ENCODE measurements at regions not wholly inside any gene's neighbourhood (a gene's known extent, or its start where the extent isn't known, plus 50 kb on each side); places are given as distances from the start of the nearest gene placed in this dataset.

DNA sequence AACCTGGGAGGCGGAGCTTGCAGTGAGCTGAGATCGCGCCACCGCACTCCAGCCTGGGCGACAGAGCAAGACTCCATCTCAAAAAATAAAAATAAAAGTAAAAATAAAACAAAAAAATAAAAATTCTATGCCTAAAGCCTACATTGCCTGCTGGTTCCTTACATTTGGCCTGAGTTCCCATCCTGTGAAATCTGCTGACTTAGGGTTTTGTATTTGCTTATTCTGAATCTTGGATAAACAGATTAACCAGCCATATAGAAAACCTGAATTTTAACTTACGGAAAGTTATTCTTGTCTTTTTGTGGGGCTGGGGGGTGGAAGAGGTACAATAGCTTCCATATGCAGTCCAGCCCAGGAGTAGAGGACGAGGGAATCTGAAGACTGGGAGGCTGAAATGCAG is 73.7 kb upstream of the UMPS start:
- in situ Hi-C loops (cut with MboI; ENCODE audit: low pct_unique_long_range_greater_than_20kb, low sequenced_read_pairs, unreplicated experiment): no loop called here
- TF ChIP-seq, protein P1, sequence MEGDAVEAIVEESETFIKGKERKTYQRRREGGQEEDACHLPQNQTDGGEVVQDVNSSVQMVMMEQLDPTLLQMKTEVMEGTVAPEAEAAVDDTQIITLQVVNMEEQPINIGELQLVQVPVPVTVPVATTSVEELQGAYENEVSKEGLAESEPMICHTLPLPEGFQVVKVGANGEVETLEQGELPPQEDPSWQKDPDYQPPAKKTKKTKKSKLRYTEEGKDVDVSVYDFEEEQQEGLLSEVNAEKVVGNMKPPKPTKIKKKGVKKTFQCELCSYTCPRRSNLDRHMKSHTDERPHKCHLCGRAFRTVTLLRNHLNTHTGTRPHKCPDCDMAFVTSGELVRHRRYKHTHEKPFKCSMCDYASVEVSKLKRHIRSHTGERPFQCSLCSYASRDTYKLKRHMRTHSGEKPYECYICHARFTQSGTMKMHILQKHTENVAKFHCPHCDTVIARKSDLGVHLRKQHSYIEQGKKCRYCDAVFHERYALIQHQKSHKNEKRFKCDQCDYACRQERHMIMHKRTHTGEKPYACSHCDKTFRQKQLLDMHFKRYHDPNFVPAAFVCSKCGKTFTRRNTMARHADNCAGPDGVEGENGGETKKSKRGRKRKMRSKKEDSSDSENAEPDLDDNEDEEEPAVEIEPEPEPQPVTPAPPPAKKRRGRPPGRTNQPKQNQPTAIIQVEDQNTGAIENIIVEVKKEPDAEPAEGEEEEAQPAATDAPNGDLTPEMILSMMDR (IDR thresholded peaks at IDR 0.05; ENCODE audit: extremely low read depth, insufficient read depth, missing control alignments): no peak
- DNase-seq (ENCODE audit: low spot score): no peak

DNA sequence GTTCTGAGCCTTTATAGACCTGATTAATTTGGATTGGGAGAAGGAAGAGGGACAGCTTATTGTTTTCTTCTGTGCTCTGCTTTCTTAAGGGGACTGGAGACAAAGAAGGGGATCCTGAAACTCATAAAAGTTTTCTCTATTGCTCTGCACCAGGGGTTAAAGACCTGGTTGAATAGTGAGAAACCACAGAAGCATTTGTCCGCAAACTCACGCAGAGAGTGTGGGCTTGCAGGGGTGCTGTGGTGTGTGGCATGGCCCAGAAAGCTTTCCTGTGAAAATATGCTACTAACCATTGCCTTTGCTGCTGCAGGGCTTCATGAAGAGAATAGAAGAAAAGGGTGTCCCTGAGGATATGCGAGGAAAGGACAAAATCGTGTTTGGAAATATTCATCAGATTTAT is 73.1 kb upstream of the UMPS start:
- no peak for DNase-seq (ENCODE audit: low spot score)
- in situ Hi-C loops (cut with MboI; ENCODE audit: low pct_unique_long_range_greater_than_20kb, low sequenced_read_pairs, unreplicated experiment): no loop called here
- TF ChIP-seq, protein P1 (IDR thresholded peaks at IDR 0.05; ENCODE audit: extremely low read depth, insufficient read depth, missing control alignments): no peak

DNA sequence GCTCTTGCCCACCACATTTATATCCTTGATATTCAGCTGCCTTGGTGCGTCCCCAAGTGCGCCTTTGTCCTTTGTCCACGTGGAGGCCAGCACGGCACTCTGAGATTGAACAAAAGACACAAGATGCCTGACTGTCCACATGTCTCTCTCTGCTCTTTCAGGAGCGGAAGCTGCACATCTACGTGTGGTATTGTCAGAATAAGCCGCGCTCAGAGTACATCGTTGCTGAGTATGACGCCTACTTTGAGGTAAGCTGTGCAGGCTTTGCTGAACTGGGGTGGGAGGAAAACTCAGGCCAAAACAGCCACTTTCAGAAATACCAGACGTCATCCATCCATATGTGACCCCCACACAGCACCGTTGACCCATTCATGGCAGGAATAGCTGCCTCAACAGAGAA is 72.0 kb upstream of the UMPS start:
- no peak for DNase-seq (ENCODE audit: low spot score)
- TF ChIP-seq, protein P1 (IDR thresholded peaks at IDR 0.05; ENCODE audit: extremely low read depth, insufficient read depth, missing control alignments): no peak
- in situ Hi-C loops (cut with MboI; ENCODE audit: low pct_unique_long_range_greater_than_20kb, low sequenced_read_pairs, unreplicated experiment): no loop called here

DNA sequence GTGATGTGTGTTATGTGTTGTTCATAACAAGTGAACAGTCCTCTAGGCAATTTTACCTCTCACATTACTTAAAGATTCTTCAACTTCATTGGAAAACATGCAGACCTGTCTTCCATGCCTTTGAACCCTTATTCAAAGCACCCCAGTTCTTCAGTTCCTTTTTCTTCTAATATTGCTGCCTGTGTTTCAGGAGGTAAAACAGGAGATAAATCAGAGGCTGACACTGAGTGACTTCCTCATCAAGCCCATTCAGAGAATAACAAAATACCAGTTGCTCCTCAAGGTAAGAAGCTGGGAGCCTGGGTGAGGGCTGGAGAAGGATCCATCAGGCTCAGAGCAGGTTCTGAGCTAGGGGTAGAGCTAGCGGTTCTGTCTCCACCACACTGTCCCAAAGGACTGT is 71.1 kb upstream of the UMPS start:
- in situ Hi-C loops (cut with MboI; ENCODE audit: low pct_unique_long_range_greater_than_20kb, low sequenced_read_pairs, unreplicated experiment): no loop called here
- no peak for DNase-seq (ENCODE audit: low spot score)
- TF ChIP-seq, protein P1 (IDR thresholded peaks at IDR 0.05; ENCODE audit: extremely low read depth, insufficient read depth, missing control alignments): no peak

DNA sequence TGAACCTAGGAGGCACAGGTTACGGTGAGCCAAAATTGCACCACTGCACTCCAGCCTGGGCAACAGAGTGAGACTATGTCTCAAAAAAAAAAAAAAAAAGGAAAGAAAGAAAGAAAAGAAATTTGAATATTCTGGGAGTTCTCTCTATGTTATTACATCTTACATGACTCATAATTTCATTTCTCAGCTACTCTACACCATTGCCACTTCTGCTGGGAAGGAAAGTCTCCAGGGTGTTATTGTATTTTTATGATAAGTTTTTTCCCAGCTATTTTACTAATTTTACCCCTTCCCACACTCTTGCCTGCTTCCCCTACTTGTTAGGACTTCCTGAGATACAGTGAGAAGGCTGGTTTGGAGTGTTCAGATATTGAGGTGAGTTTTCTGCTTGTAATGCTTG is 69.7 kb upstream of the UMPS start:
- in situ Hi-C loops (cut with MboI; ENCODE audit: low pct_unique_long_range_greater_than_20kb, low sequenced_read_pairs, unreplicated experiment): no loop called here
- no peak for DNase-seq (ENCODE audit: low spot score)
- TF ChIP-seq, protein P1 (IDR thresholded peaks at IDR 0.05; ENCODE audit: extremely low read depth, insufficient read depth, missing control alignments): no peak

DNA sequence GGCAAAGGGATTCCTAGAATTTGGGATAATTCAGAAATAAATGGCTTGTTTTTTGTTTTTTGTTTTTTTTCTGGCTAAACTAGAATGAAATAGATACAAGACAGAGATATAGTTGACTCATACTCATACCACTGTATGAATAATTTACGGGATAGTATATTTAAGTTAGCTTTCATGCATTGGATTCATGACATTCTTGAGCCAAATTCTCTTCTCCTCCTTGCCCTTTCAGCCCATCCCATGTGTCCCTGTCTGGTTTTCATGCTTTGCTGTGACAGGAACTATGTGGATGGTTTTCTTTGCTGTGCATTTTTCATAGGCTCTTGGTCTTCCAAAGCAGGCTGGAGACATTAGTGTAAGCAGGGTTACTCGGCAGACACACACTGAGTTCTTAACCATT is 66.6 kb upstream of the UMPS start:
- TF ChIP-seq, protein P1 (IDR thresholded peaks at IDR 0.05; ENCODE audit: extremely low read depth, insufficient read depth, missing control alignments): no peak
- in situ Hi-C loops (cut with MboI; ENCODE audit: low pct_unique_long_range_greater_than_20kb, low sequenced_read_pairs, unreplicated experiment): no loop called here
- no peak for DNase-seq (ENCODE audit: low spot score)

DNA sequence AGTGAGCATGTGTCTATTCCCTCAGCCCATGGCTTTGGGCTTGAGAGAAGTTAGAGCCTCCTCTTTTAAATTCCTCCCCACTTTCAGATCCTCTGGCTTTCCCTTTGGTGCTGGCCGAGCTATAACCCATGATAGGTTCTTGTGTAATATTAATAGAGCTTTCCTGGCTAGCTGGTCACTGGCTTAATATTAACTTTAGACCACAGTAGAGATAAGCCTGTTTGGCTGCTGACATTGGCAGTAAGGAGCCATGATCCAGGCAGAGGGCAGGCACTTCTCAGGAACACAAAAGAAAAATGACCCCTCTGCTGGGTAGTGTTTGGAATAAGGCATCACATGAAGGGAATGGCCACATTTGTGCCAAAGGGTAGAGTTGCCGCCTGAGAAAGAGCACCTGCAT is 65.4 kb upstream of the UMPS start:
- TF ChIP-seq, protein P1 (IDR thresholded peaks at IDR 0.05; ENCODE audit: extremely low read depth, insufficient read depth, missing control alignments): no peak
- no peak for DNase-seq (ENCODE audit: low spot score)
- in situ Hi-C loops (cut with MboI; ENCODE audit: low pct_unique_long_range_greater_than_20kb, low sequenced_read_pairs, unreplicated experiment): no loop called here
